SKM-1 (cell line): ENCODE measurements at regions not wholly inside any gene's neighbourhood (a gene's known extent, or its start where the extent isn't known, plus 50 kb on each side); places are given as distances from the start of the nearest gene placed in this dataset.

Source experiments
- DNase-seq: peaks from one replicate; lab custom pipeline; 2025; ENCODE audit not compliant: unreplicated experiment; lab: John Stamatoyannopoulos, UW

GRCh38 chr18:76579301-76579695 is 84.3 kb upstream of the ZNF516 start:
- no peak for DNase-seq

- DNase-seq = no peak
Observed at GRCh38 chr18:76578571-76579300, 83.7 kb upstream of the ZNF516 start.

GRCh38 chr18:76573325-76574025 is 78.4 kb upstream of the ZNF516 start:
- peak; percentile 56 for DNase-seq

- no peak for DNase-seq
Observed at GRCh38 chr18:76572518-76573247, 77.6 kb upstream of the ZNF516 start.

GRCh38 chr18:76571689-76572088 is 76.6 kb upstream of the ZNF516 start:
- no peak for DNase-seq

- no peak for DNase-seq
Observed at GRCh38 chr18:76570856-76571255, 75.8 kb upstream of the ZNF516 start.

GRCh38 chr18:76569644-76570419 is 74.8 kb upstream of the ZNF516 start:
- DNase-seq = no peak

GRCh38 chr18:76568731-76569130 is 73.7 kb upstream of the ZNF516 start:
- peak; percentile 28 for DNase-seq

GRCh38 chr18:76567835-76568445 is 72.9 kb upstream of the ZNF516 start:
- no peak for DNase-seq

- no peak for DNase-seq
Observed at GRCh38 chr18:76566987-76567386, 71.9 kb upstream of the ZNF516 start.

GRCh38 chr18:76565238-76566173 is 70.5 kb upstream of the ZNF516 start:
- DNase-seq = peak; percentile 77

GRCh38 chr18:76564655-76565237 is 69.7 kb upstream of the ZNF516 start:
- DNase-seq = no peak

- peak; percentile 35 for DNase-seq
Observed at GRCh38 chr18:76564117-76564516, 69.1 kb upstream of the ZNF516 start.

- no peak for DNase-seq
Observed at GRCh38 chr18:76562286-76563122, 67.5 kb upstream of the ZNF516 start.

GRCh38 chr18:76558881-76559667 is 64.0 kb upstream of the ZNF516 start:
- DNase-seq = no peak

GRCh38 chr18:76557026-76557575 is 62.1 kb upstream of the ZNF516 start:
- no peak for DNase-seq

GRCh38 chr18:76554547-76555222 is 59.6 kb upstream of the ZNF516 start:
- DNase-seq = no peak
